HUDEP-2 (cell line): ENCODE measurements at regions not wholly inside any gene's neighbourhood (a gene's known extent, or its start where the extent isn't known, plus 50 kb on each side); places are given as distances from the start of the nearest gene placed in this dataset.
"Not testable (repeated sequence)": the region's sequence is repeated elsewhere in the genome, so short reads cannot be mapped to it uniquely, and the experiment has no call there.

Experiments
- DNase-seq, 76 experiments: peaks; one replicate each; lab custom pipeline; 2025; ENCODE audit not compliant: unreplicated experiment in 76 of 76; lab: John Stamatoyannopoulos, UW

GRCh38 chr7:138308136-138308535 lies 151.9 kb upstream of the TRIM24 start:
- DNase-seq: no peak

GRCh38 chr7:138309186-138309585 lies 150.9 kb upstream of the TRIM24 start:
- DNase-seq: no peak

GRCh38 chr7:138313829-138314178 lies 146.3 kb upstream of the TRIM24 start:
- no peak for DNase-seq

GRCh38 chr7:138316421-138317043 lies 143.5 kb upstream of the TRIM24 start:
- no peak for DNase-seq

- DNase-seq: no peak
Measured at GRCh38 chr7:138317044-138317596, 142.9 kb upstream of the TRIM24 start.

- DNase-seq: no peak
Measured at GRCh38 chr7:138324941-138325340, 135.1 kb upstream of the TRIM24 start.

GRCh38 chr7:138325434-138325833 lies 134.6 kb upstream of the TRIM24 start:
- no peak for DNase-seq

GRCh38 chr7:138328215-138328614 lies 131.8 kb upstream of the TRIM24 start:
- no peak for DNase-seq

GRCh38 chr7:138332850-138333249 lies 127.2 kb upstream of the TRIM24 start:
- DNase-seq: not testable (repeated sequence)

GRCh38 chr7:138338361-138338760 lies 121.7 kb upstream of the TRIM24 start:
- DNase-seq: peak in 71 of 76 experiments; percentile 5 to 86 (median 62)

GRCh38 chr7:138339229-138339628 lies 120.8 kb upstream of the TRIM24 start:
- DNase-seq: peak in 1 of 76 experiments; percentile 21

GRCh38 chr7:138342990-138343389 lies 117.1 kb upstream of the TRIM24 start:
- no peak for DNase-seq

- peak in 1 of 76 experiments; percentile 22 for DNase-seq
Measured at GRCh38 chr7:138345567-138345966, 114.5 kb upstream of the TRIM24 start.

- no peak for DNase-seq
Measured at GRCh38 chr7:138346975-138347374, 113.1 kb upstream of the TRIM24 start.

GRCh38 chr7:138349841-138350700 lies 110.0 kb upstream of the TRIM24 start:
- DNase-seq: no peak

GRCh38 chr7:138350701-138351357 lies 109.2 kb upstream of the TRIM24 start:
- peak in 56 of 76 experiments; percentile 2 to 90 (median 49) for DNase-seq

- DNase-seq: peak in 75 of 76 experiments; percentile 53 to 99 (median 95)
Measured at GRCh38 chr7:138352570-138353461, 107.2 kb upstream of the TRIM24 start.

- DNase-seq: peak in 17 of 76 experiments; percentile 4 to 49 (median 13)
Measured at GRCh38 chr7:138354066-138354465, 106.0 kb upstream of the TRIM24 start.

GRCh38 chr7:138355254-138355653 lies 104.8 kb upstream of the TRIM24 start:
- DNase-seq: no peak

GRCh38 chr7:138358850-138359341 lies 101.2 kb upstream of the TRIM24 start:
- no peak for DNase-seq
